ENCODE measurements at regions not wholly inside any gene's neighbourhood (a gene's known extent, or its start where the extent isn't known, plus 50 kb on each side); places are given as distances from the start of the nearest gene placed in this dataset.
"Not testable (repeated sequence)": the region's sequence is repeated elsewhere in the genome, so short reads cannot be mapped to it uniquely, and the experiment has no call there.

- no peaks in the 10 kb centered on the region for H3K4me1 Mint-ChIP-seq (ENCODE audit: low read depth)
- H3K4me3 Mint-ChIP-seq, result no peak overlapping the region
- no peaks in the 10 kb centered on the region for H3K36me3 Mint-ChIP-seq (ENCODE audit: low read depth)
- peaks cover 13% of the 10 kb centered on the region for H3K9me3 Mint-ChIP-seq
- H3K27ac Mint-ChIP-seq, result no peak overlapping the region
- no peak for DNase-seq
- H3K27me3 Mint-ChIP-seq, result no peaks in the 10 kb centered on the region
These were observed 626.7 kb upstream of the DEFB115 start for GRCh38 chr20:30630761-30631160.

GRCh38 chr20:30631261-30631789 lies 626.1 kb upstream of the DEFB115 start:
- H3K27ac Mint-ChIP-seq; H3K4me1 Mint-ChIP-seq (ENCODE audit: low read depth); H3K27me3 Mint-ChIP-seq; DNase-seq; H3K9me3 Mint-ChIP-seq; H3K4me3 Mint-ChIP-seq; H3K36me3 Mint-ChIP-seq (ENCODE audit: low read depth): not testable (repeated sequence)

- H3K27me3 Mint-ChIP-seq; H3K27ac Mint-ChIP-seq; H3K9me3 Mint-ChIP-seq; DNase-seq; H3K4me1 Mint-ChIP-seq (ENCODE audit: low read depth); H3K36me3 Mint-ChIP-seq (ENCODE audit: low read depth); H3K4me3 Mint-ChIP-seq: not testable (repeated sequence)
These were observed 624.7 kb upstream of the DEFB115 start for GRCh38 chr20:30632773-30633172.

GRCh38 chr20:30641522-30641921 lies 615.9 kb upstream of the DEFB115 start:
- peaks cover 18% of the 10 kb centered on the region for H3K9me3 Mint-ChIP-seq
- H3K4me1 Mint-ChIP-seq (ENCODE audit: low read depth); H3K36me3 Mint-ChIP-seq (ENCODE audit: low read depth); H3K27ac Mint-ChIP-seq; H3K4me3 Mint-ChIP-seq; H3K27me3 Mint-ChIP-seq; DNase-seq: not testable (repeated sequence)

GRCh38 chr20:30660982-30661381 lies 596.5 kb upstream of the DEFB115 start:
- H3K4me3 Mint-ChIP-seq; H3K27me3 Mint-ChIP-seq; H3K36me3 Mint-ChIP-seq (ENCODE audit: low read depth); DNase-seq; H3K4me1 Mint-ChIP-seq (ENCODE audit: low read depth); H3K27ac Mint-ChIP-seq; H3K9me3 Mint-ChIP-seq: not testable (repeated sequence)

- H3K9me3 Mint-ChIP-seq; H3K4me3 Mint-ChIP-seq; H3K27me3 Mint-ChIP-seq; H3K4me1 Mint-ChIP-seq (ENCODE audit: low read depth); H3K27ac Mint-ChIP-seq; H3K36me3 Mint-ChIP-seq (ENCODE audit: low read depth); DNase-seq: not testable (repeated sequence)
These were observed 589.0 kb upstream of the DEFB115 start for GRCh38 chr20:30668418-30668817.

- not testable (repeated sequence) for H3K27ac Mint-ChIP-seq; DNase-seq; H3K4me3 Mint-ChIP-seq; H3K4me1 Mint-ChIP-seq (ENCODE audit: low read depth); H3K36me3 Mint-ChIP-seq (ENCODE audit: low read depth); H3K27me3 Mint-ChIP-seq; H3K9me3 Mint-ChIP-seq
These were observed 588.0 kb upstream of the DEFB115 start for GRCh38 chr20:30669330-30670029.

GRCh38 chr20:30671120-30671519 lies 586.3 kb upstream of the DEFB115 start:
- H3K27me3 Mint-ChIP-seq; DNase-seq; H3K27ac Mint-ChIP-seq; H3K4me1 Mint-ChIP-seq (ENCODE audit: low read depth); H3K9me3 Mint-ChIP-seq; H3K4me3 Mint-ChIP-seq; H3K36me3 Mint-ChIP-seq (ENCODE audit: low read depth): not testable (repeated sequence)

GRCh38 chr20:30675988-30676564 lies 581.4 kb upstream of the DEFB115 start:
- H3K4me1 Mint-ChIP-seq (ENCODE audit: low read depth); H3K27ac Mint-ChIP-seq; DNase-seq: not testable (repeated sequence)

GRCh38 chr20:30682236-30682635 lies 575.2 kb upstream of the DEFB115 start:
- not testable (repeated sequence) for H3K27me3 Mint-ChIP-seq; H3K9me3 Mint-ChIP-seq; H3K36me3 Mint-ChIP-seq (ENCODE audit: low read depth); H3K4me1 Mint-ChIP-seq (ENCODE audit: low read depth); H3K27ac Mint-ChIP-seq; DNase-seq; H3K4me3 Mint-ChIP-seq

More at GRCh38 chr20:30675988-30676564, 581.4 kb upstream of the DEFB115 start:
- not testable (repeated sequence) for H3K9me3 Mint-ChIP-seq; H3K4me3 Mint-ChIP-seq; H3K36me3 Mint-ChIP-seq (ENCODE audit: low read depth); H3K27me3 Mint-ChIP-seq

GRCh38 chr20:30712861-30713260 lies 544.6 kb upstream of the DEFB115 start:
- H3K4me1 Mint-ChIP-seq (ENCODE audit: low read depth); H3K9me3 Mint-ChIP-seq; DNase-seq; H3K27me3 Mint-ChIP-seq; H3K36me3 Mint-ChIP-seq (ENCODE audit: low read depth); H3K4me3 Mint-ChIP-seq; H3K27ac Mint-ChIP-seq: not testable (repeated sequence)

- not testable (repeated sequence) for H3K9me3 Mint-ChIP-seq; DNase-seq; H3K4me1 Mint-ChIP-seq (ENCODE audit: low read depth); H3K27ac Mint-ChIP-seq; H3K27me3 Mint-ChIP-seq; H3K4me3 Mint-ChIP-seq; H3K36me3 Mint-ChIP-seq (ENCODE audit: low read depth)
These were observed 537.9 kb upstream of the DEFB115 start for GRCh38 chr20:30719415-30720199.

GRCh38 chr20:30723511-30723910 lies 534.0 kb upstream of the DEFB115 start:
- H3K4me3 Mint-ChIP-seq, result peak overlapping the region; percentile 68
- H3K27ac Mint-ChIP-seq; DNase-seq; H3K4me1 Mint-ChIP-seq (ENCODE audit: low read depth); H3K36me3 Mint-ChIP-seq (ENCODE audit: low read depth); H3K9me3 Mint-ChIP-seq: not testable (repeated sequence)
- peaks cover 12% of the 10 kb centered on the region for H3K27me3 Mint-ChIP-seq

- not testable (repeated sequence) for DNase-seq, H3K9me3 Mint-ChIP-seq
These were observed 533.4 kb upstream of the DEFB115 start for GRCh38 chr20:30723934-30724687.

More at GRCh38 chr20:30723934-30724687, 533.4 kb upstream of the DEFB115 start:
- Mint-ChIP-seq H3K27me3 (peaks cover 12% of the 10 kb centered on the region), H3K4me3 (peak overlapping the region; percentile 68)
- H3K4me1 Mint-ChIP-seq (ENCODE audit: low read depth); H3K36me3 Mint-ChIP-seq (ENCODE audit: low read depth); H3K27ac Mint-ChIP-seq: not testable (repeated sequence)
